ENCODE measurements at regions not wholly inside any gene's neighbourhood (a gene's known extent, or its start where the extent isn't known, plus 50 kb on each side); places are given as distances from the start of the nearest gene placed in this dataset.

DNA sequence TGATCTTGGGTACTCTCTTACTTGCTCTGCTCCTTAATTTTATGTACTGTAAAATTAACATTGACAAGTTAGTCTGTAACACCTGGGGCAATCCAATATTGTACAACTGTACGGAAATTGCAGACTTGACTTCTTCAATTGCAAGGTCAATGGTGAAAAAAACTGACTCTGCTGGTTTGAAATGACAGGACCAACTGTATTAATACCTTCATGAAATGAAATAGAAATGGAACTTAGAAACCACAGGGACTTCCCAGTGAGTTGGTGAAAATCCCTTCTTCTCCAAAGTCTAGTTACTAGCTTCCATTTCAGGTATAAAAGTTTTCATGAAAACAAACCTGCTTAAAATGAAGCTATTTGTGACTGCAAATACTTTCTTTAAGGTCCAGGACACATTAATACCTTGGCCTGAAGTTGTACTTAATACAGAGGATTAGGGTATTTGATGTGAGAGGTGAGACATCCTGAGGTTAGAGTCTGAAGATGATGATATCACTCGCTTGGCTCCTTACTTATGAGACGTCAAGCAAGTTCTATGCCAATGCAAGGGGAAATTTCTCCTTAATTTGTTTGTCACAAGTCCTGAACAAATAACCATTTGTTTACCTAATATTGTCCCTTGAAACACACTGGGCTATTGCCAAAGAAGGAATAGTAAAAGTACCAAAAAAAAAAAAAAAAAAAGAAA is 226.2 kb upstream of the TP63 start:
- Histone ChIP-seq H2BK5ac (ENCODE audit: low read length) (no peak overlapping the region), H3K27me3 (ENCODE audit: insufficient read depth, low read length, poor library complexity) (no peaks in the 10 kb centered on the region), H3K4me3 (ENCODE audit: low read length) (no peak overlapping the region), H3K18ac (ENCODE audit: low read length) (no peak overlapping the region), H3K56ac (ENCODE audit: low read length) (no peak overlapping the region), H3K4ac (ENCODE audit: low read depth, low read length) (no peak overlapping the region), H3K79me1 (ENCODE audit: low read length) (no peaks in the 10 kb centered on the region), H3K79me2 (ENCODE audit: control insufficient read depth, insufficient read depth, low read length) (no peaks in the 10 kb centered on the region), H3K4me2 (ENCODE audit: low read length) (no peak overlapping the region), H4K8ac (ENCODE audit: low read depth, low read length) (no peak overlapping the region), H2AK5ac (ENCODE audit: low read length) (no peak overlapping the region), H3K9ac (ENCODE audit: low read length) (no peak overlapping the region), H2BK15ac (replicated peaks; ENCODE audit: low read depth) (no peak overlapping the region), H3K36me3 (ENCODE audit: control insufficient read depth, insufficient read depth, low read length) (no peaks in the 10 kb centered on the region), H3K4me1 (ENCODE audit: control insufficient read depth, low read depth, low read length) (no peaks in the 10 kb centered on the region), H2BK120ac (ENCODE audit: low read depth, low read length) (no peak overlapping the region), H3K23ac (ENCODE audit: low read length) (no peak overlapping the region), H3K27ac (ENCODE audit: low read depth, low read length) (no peak overlapping the region), H4K5ac (ENCODE audit: low read length) (no peak overlapping the region)
- no peak for DNase-seq
- WGBS (ENCODE audit: extremely low coverage, insufficient coverage, low lambda C conversion rate), result no CpG with 5 or more reads among the region's 3 CpGs

DNA sequence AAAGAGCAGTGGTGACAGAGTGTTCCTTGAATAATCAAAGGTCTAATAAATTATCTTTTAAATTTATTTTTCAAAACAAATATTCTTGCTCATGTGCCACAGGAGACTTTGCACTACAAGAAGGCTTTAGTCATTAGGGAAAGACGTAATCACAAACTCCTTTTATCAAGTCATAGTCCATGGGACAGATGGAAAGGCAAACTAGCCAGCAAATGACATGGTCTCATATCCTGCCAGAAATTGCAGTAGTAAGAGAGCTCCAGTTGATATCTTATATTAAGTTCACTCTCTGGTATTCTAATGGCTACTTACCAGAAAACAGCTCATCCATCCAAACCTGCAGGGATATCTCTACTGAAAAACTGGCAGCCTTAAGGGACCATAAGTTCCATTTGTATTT is 225.0 kb upstream of the TP63 start:
- Histone ChIP-seq H3K79me1 (ENCODE audit: low read length) (no peaks in the 10 kb centered on the region), H3K23ac (ENCODE audit: low read length) (no peak overlapping the region), H2BK15ac (replicated peaks; ENCODE audit: low read depth) (no peak overlapping the region), H2BK120ac (ENCODE audit: low read depth, low read length) (no peak overlapping the region), H3K36me3 (ENCODE audit: control insufficient read depth, insufficient read depth, low read length) (no peaks in the 10 kb centered on the region), H3K56ac (ENCODE audit: low read length) (no peak overlapping the region), H3K4me1 (ENCODE audit: control insufficient read depth, low read depth, low read length) (no peaks in the 10 kb centered on the region), H2BK5ac (ENCODE audit: low read length) (no peak overlapping the region), H3K27ac (ENCODE audit: low read depth, low read length) (no peak overlapping the region), H4K5ac (ENCODE audit: low read length) (no peak overlapping the region), H3K79me2 (ENCODE audit: control insufficient read depth, insufficient read depth, low read length) (no peaks in the 10 kb centered on the region), H3K9ac (ENCODE audit: low read length) (no peak overlapping the region), H3K4me3 (ENCODE audit: low read length) (no peak overlapping the region), H3K4ac (ENCODE audit: low read depth, low read length) (no peak overlapping the region), H4K8ac (ENCODE audit: low read depth, low read length) (no peak overlapping the region), H3K4me2 (ENCODE audit: low read length) (no peak overlapping the region), H3K27me3 (ENCODE audit: insufficient read depth, low read length, poor library complexity) (no peaks in the 10 kb centered on the region), H2AK5ac (ENCODE audit: low read length) (no peak overlapping the region), H3K18ac (ENCODE audit: low read length) (no peak overlapping the region)
- no CpG with 5 or more reads among the region's 1 CpG for WGBS (ENCODE audit: extremely low coverage, insufficient coverage, low lambda C conversion rate)
- no peak for DNase-seq

DNA sequence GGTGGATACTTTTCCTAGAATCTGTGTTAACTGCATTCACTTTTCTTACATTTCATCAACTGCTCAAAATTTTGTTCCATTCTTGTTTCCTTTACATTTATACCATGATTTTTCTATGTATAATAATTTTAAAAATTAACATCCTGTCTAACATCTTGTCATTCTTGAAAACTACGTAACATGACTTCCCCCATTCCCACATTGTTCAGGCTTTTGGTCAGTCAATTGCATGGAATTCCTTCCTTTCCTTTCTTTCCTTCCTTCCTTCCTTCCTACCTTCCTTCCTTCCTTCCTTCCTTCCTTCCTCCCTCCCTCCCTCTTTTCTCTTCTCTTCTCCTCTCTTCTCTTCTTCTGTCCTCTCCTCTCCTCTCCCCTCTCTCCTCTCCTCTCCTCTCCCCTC is 220.7 kb upstream of the TP63 start:
- Histone ChIP-seq H3K27me3 (ENCODE audit: insufficient read depth, low read length, poor library complexity) (no peaks in the 10 kb centered on the region), H4K5ac (ENCODE audit: low read length) (no peak overlapping the region), H2BK120ac (ENCODE audit: low read depth, low read length) (no peak overlapping the region), H3K27ac (ENCODE audit: low read depth, low read length) (no peak overlapping the region), H3K4me3 (ENCODE audit: low read length) (no peak overlapping the region), H3K4me1 (ENCODE audit: control insufficient read depth, low read depth, low read length) (no peaks in the 10 kb centered on the region), H3K18ac (ENCODE audit: low read length) (no peak overlapping the region), H3K23ac (ENCODE audit: low read length) (no peak overlapping the region), H3K36me3 (ENCODE audit: control insufficient read depth, insufficient read depth, low read length) (no peaks in the 10 kb centered on the region), H3K4ac (ENCODE audit: low read depth, low read length) (no peak overlapping the region), H3K79me1 (ENCODE audit: low read length) (no peaks in the 10 kb centered on the region), H3K9ac (ENCODE audit: low read length) (no peak overlapping the region), H2BK15ac (replicated peaks; ENCODE audit: low read depth) (no peak overlapping the region), H2AK5ac (ENCODE audit: low read length) (no peak overlapping the region), H4K8ac (ENCODE audit: low read depth, low read length) (no peak overlapping the region), H3K56ac (ENCODE audit: low read length) (no peak overlapping the region), H2BK5ac (ENCODE audit: low read length) (no peak overlapping the region), H3K79me2 (ENCODE audit: control insufficient read depth, insufficient read depth, low read length) (no peaks in the 10 kb centered on the region), H3K4me2 (ENCODE audit: low read length) (no peak overlapping the region)
- no CpG with 5 or more reads among the region's 1 CpG for WGBS (ENCODE audit: extremely low coverage, insufficient coverage, low lambda C conversion rate)
- no peak for DNase-seq

DNA sequence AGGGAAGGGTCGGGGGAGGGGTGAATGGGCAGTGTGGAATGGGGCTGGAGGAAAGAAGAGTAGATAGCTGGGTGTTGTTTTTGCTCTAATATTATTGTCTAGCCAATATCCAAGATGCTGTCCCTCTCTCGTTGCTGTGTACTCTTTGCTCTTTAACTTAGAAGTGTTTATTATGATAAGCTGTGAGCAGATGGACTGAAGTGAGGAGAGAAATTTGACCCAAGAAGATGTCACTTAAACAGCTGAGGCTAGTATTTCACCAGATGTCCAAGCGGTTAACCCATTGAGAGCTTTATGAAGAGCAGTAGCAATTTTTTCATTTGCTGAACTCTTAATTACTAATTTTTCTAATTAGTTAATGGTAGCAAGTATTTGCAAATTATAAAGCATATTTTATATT is 212.2 kb upstream of the TP63 start:
- Histone ChIP-seq H3K23ac (ENCODE audit: low read length) (no peak overlapping the region), H3K18ac (ENCODE audit: low read length) (no peak overlapping the region), H2BK15ac (replicated peaks; ENCODE audit: low read depth) (no peak overlapping the region), H3K79me2 (ENCODE audit: control insufficient read depth, insufficient read depth, low read length) (no peaks in the 10 kb centered on the region), H3K27me3 (ENCODE audit: insufficient read depth, low read length, poor library complexity) (no peaks in the 10 kb centered on the region), H2BK120ac (ENCODE audit: low read depth, low read length) (no peak overlapping the region), H4K5ac (ENCODE audit: low read length) (no peak overlapping the region), H3K79me1 (ENCODE audit: low read length) (no peaks in the 10 kb centered on the region), H3K4me1 (ENCODE audit: control insufficient read depth, low read depth, low read length) (no peaks in the 10 kb centered on the region), H3K4ac (ENCODE audit: low read depth, low read length) (no peak overlapping the region), H3K9ac (ENCODE audit: low read length) (no peak overlapping the region), H3K4me2 (ENCODE audit: low read length) (no peak overlapping the region), H3K27ac (ENCODE audit: low read depth, low read length) (no peak overlapping the region), H4K8ac (ENCODE audit: low read depth, low read length) (no peak overlapping the region), H2AK5ac (ENCODE audit: low read length) (no peak overlapping the region), H3K36me3 (ENCODE audit: control insufficient read depth, insufficient read depth, low read length) (no peaks in the 10 kb centered on the region), H2BK5ac (ENCODE audit: low read length) (no peak overlapping the region), H3K4me3 (ENCODE audit: low read length) (no peak overlapping the region), H3K56ac (ENCODE audit: low read length) (no peak overlapping the region)
- WGBS (ENCODE audit: extremely low coverage, insufficient coverage, low lambda C conversion rate), result no CpG with 5 or more reads among the region's 3 CpGs
- no peak for DNase-seq

DNA sequence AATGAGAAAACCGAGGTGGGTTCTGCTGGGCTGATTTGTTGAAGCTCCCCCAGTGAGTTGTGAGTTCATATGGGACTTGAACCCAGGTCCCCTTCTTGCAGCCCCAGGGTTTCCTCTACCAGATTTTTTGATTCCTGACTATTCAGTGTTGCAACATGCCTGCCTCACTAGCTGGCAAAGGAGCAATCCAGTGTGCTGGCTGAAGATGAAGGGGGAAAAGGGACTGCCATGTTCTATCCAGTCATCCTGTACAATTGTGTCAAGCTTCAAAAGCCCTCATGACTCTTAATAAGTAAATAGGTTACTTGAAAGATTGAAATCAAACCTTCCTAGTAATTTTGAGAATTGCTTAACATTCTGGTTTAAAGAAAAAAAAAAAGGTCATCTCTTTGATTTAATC is 211.5 kb upstream of the TP63 start:
- no peak overlapping the region for H2BK15ac ChIP-seq (replicated peaks; ENCODE audit: low read depth)
- H3K4me3 ChIP-seq (ENCODE audit: low read length), result no peak overlapping the region
- H4K8ac ChIP-seq (ENCODE audit: low read depth, low read length), result no peak overlapping the region

DNA sequence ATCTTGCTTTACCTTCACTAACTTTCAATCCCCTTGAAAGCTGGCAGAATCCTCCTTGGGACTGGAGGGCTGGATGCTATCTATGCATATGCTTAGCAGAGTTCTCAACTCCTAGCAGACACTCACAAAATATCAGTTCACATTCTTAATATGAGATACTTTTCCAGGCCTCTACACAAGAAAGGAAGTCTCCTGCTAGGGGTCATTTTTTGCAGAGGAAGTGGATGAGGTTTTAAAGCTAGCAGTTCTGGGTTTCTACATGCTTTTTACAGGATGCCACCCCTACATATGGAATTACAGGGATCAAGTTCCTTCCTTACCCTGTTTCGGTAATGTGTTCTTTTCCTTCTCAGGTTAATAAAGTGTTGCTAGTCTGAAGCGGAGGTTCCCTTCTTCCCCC is 206.3 kb upstream of the TP63 start:
- Histone ChIP-seq H3K27me3 (ENCODE audit: insufficient read depth, low read length, poor library complexity) (no peaks in the 10 kb centered on the region), H4K5ac (ENCODE audit: low read length) (no peak overlapping the region), H3K23ac (ENCODE audit: low read length) (no peak overlapping the region), H3K4me2 (ENCODE audit: low read length) (no peak overlapping the region), H3K4ac (ENCODE audit: low read depth, low read length) (no peak overlapping the region), H3K18ac (ENCODE audit: low read length) (no peak overlapping the region), H3K36me3 (ENCODE audit: control insufficient read depth, insufficient read depth, low read length) (no peaks in the 10 kb centered on the region), H3K27ac (ENCODE audit: low read depth, low read length) (no peak overlapping the region), H2BK5ac (ENCODE audit: low read length) (no peak overlapping the region), H3K56ac (ENCODE audit: low read length) (no peak overlapping the region), H3K4me3 (ENCODE audit: low read length) (no peak overlapping the region), H2BK15ac (replicated peaks; ENCODE audit: low read depth) (no peak overlapping the region), H2BK120ac (ENCODE audit: low read depth, low read length) (no peak overlapping the region), H3K79me2 (ENCODE audit: control insufficient read depth, insufficient read depth, low read length) (no peaks in the 10 kb centered on the region), H4K8ac (ENCODE audit: low read depth, low read length) (no peak overlapping the region), H3K4me1 (ENCODE audit: control insufficient read depth, low read depth, low read length) (no peaks in the 10 kb centered on the region), H2AK5ac (ENCODE audit: low read length) (no peak overlapping the region), H3K79me1 (ENCODE audit: low read length) (no peaks in the 10 kb centered on the region), H3K9ac (ENCODE audit: low read length) (no peak overlapping the region)
- no CpG with 5 or more reads among the region's 2 CpGs for WGBS (ENCODE audit: extremely low coverage, insufficient coverage, low lambda C conversion rate)
- no peak for DNase-seq

More for the DNA sequence above, 211.5 kb upstream of the TP63 start:
- Histone ChIP-seq H2BK120ac (ENCODE audit: low read depth, low read length) (no peak overlapping the region), H3K9ac (ENCODE audit: low read length) (no peak overlapping the region), H2AK5ac (ENCODE audit: low read length) (no peak overlapping the region), H3K56ac (ENCODE audit: low read length) (no peak overlapping the region), H3K27ac (ENCODE audit: low read depth, low read length) (no peak overlapping the region), H4K5ac (ENCODE audit: low read length) (no peak overlapping the region), H3K27me3 (ENCODE audit: insufficient read depth, low read length, poor library complexity) (no peaks in the 10 kb centered on the region), H3K23ac (ENCODE audit: low read length) (no peak overlapping the region), H3K36me3 (ENCODE audit: control insufficient read depth, insufficient read depth, low read length) (no peaks in the 10 kb centered on the region), H3K18ac (ENCODE audit: low read length) (no peak overlapping the region), H3K4me1 (ENCODE audit: control insufficient read depth, low read depth, low read length) (no peaks in the 10 kb centered on the region), H3K79me2 (ENCODE audit: control insufficient read depth, insufficient read depth, low read length) (no peaks in the 10 kb centered on the region), H3K4ac (ENCODE audit: low read depth, low read length) (no peak overlapping the region), H2BK5ac (ENCODE audit: low read length) (no peak overlapping the region), H3K4me2 (ENCODE audit: low read length) (no peak overlapping the region), H3K79me1 (ENCODE audit: low read length) (no peaks in the 10 kb centered on the region)
- WGBS (ENCODE audit: extremely low coverage, insufficient coverage, low lambda C conversion rate), result no CpG with 5 or more reads among the region's 1 CpG
- DNase-seq, result no peak
